Nephron progenitor cell (in vitro differentiated cells): ENCODE measurements at regions not wholly inside any gene's neighbourhood (a gene's known extent, or its start where the extent isn't known, plus 50 kb on each side); places are given as distances from the start of the nearest gene placed in this dataset.
"Not testable (repeated sequence)": the region's sequence is repeated elsewhere in the genome, so short reads cannot be mapped to it uniquely, and the experiment has no call there.

Experiments used
- DNase-seq: peaks from one replicate; pipeline ENCODE4 v3.0.0; 2021
- H3K27ac Mint-ChIP-seq: 2 replicates; pipeline ENCODE4 v1.8.0; 2021; ENCODE audit warnings: mild to moderate bottlenecking, moderate library complexity, mixed read lengths
- H3K27me3 Mint-ChIP-seq: 2 replicates; pipeline ENCODE4 v1.8.0; 2021; ENCODE audit warnings: mild to moderate bottlenecking, low read depth, mixed read lengths; ENCODE audit not compliant: poor library complexity
- H3K36me3 Mint-ChIP-seq: 2 replicates; pipeline ENCODE4 v1.8.0; 2021; ENCODE audit warnings: low read depth, mixed read lengths
- H3K4me1 Mint-ChIP-seq: 2 replicates; pipeline ENCODE4 v1.8.0; 2021; ENCODE audit warnings: mixed read lengths
- H3K4me3 Mint-ChIP-seq: 2 replicates; pipeline ENCODE4 v1.8.0; 2021; ENCODE audit warnings: mild to moderate bottlenecking, moderate library complexity, mixed read lengths
- H3K9me3 Mint-ChIP-seq: 2 replicates; pipeline ENCODE4 v1.8.0; 2021; ENCODE audit warnings: mild to moderate bottlenecking, moderate library complexity, mixed read lengths
- TF ChIP-seq, protein P1 (sequence below): fragments of 200-600 bp; sonication (generic); IDR thresholded peaks from 2 replicates; pipeline ENCODE4 v1.5.0; 2021; ENCODE audit warnings: antibody characterized with exemption

DNA sequence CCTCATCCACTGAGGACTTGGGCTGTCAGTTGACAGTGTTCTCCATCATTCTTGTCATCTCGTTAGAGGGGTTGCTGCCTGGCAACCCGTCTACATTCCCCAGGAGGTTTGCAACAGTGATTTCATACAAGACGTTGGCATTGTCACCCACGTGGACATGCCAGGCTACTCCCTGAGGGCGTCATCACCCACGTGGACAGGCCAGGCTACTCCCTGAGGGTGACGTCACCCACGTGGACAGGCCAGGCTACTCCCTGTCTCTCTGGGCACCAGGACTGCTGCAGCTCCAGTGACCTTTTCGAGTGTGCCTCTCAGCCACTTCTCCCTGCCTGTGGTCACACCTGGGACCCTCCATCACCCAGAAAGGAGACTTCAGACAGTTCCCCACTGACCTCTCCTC lies 212.1 kb upstream of the NUPR2 start:
- H3K4me3 Mint-ChIP-seq, H3K36me3 Mint-ChIP-seq, H3K27ac Mint-ChIP-seq, DNase-seq, H3K27me3 Mint-ChIP-seq, H3K4me1 Mint-ChIP-seq: not testable (repeated sequence)
- peaks cover 78% of the 10 kb centered on the region for H3K9me3 Mint-ChIP-seq

DNA sequence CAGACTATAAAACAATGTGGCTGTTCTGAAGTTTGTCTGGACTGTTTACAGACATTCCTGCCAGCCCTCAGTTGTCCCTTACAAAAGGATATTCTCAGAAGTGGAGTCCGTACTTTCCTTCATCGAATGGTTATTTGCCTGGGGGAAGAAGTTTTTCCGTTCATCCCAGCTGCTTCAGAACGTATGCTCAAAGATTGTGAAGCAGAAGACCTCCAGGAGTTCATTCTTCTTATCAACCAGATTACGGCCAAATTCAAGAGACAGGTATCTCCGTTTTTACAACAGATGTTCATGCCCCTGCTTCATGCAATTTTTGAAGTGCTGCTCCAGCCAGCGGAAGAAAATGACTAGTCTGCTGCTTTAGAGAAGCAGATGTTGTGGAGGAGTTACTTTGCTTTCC lies 174.3 kb upstream of the NUPR2 start:
- Mint-ChIP-seq H3K4me1 (no peaks in the 10 kb centered on the region), H3K9me3 (peaks cover 89% of the 10 kb centered on the region), H3K27ac (no peak overlapping the region), H3K4me3 (no peak overlapping the region), H3K27me3 (peaks cover 5% of the 10 kb centered on the region), H3K36me3 (peaks cover 6% of the 10 kb centered on the region)
- TF ChIP-seq, protein P1, sequence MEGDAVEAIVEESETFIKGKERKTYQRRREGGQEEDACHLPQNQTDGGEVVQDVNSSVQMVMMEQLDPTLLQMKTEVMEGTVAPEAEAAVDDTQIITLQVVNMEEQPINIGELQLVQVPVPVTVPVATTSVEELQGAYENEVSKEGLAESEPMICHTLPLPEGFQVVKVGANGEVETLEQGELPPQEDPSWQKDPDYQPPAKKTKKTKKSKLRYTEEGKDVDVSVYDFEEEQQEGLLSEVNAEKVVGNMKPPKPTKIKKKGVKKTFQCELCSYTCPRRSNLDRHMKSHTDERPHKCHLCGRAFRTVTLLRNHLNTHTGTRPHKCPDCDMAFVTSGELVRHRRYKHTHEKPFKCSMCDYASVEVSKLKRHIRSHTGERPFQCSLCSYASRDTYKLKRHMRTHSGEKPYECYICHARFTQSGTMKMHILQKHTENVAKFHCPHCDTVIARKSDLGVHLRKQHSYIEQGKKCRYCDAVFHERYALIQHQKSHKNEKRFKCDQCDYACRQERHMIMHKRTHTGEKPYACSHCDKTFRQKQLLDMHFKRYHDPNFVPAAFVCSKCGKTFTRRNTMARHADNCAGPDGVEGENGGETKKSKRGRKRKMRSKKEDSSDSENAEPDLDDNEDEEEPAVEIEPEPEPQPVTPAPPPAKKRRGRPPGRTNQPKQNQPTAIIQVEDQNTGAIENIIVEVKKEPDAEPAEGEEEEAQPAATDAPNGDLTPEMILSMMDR = no peak
- DNase-seq = no peak

DNA sequence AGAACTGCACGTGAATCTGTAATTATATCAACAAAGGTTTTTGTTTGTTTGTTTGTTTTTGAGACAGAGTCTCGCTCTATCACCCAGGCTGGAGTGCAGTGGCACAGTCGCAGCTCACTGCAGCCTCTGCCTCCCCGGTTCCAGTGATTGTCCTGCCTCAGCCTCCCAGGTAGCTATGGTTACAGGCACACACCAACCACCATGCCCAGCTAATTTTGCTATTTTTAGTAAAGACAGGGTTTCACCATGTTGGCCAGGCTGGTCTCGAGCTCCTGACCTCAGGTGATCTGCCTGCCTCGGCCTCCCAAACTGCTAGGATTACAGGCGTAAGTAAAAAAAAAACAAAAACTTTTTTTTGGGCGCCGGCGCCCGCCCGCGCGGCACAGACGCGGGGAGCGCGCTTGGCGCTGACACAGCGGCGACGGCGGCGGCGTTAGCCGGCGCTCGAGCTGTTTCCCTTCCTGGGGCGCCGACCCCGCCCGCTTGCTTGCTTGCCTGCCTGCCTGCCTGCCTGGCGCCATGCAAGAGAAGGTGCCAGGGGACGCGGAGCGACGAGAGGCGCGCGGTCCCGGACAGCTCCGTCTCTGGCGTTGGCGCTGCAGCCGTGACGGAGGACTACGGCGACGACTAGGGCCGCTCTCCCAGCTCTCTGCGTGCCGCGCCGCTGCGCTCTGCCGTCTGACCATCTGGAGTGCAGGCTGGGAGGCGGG lies 171.4 kb upstream of the NUPR2 start:
- Mint-ChIP-seq H3K4me3 (no peak overlapping the region), H3K9me3 (peaks cover 92% of the 10 kb centered on the region), H3K4me1 (no peaks in the 10 kb centered on the region), H3K27ac (no peak overlapping the region), H3K27me3 (peaks cover 2% of the 10 kb centered on the region), H3K36me3 (no peaks in the 10 kb centered on the region)
- DNase-seq = no peak
- TF ChIP-seq, protein P1 = no peak

DNA sequence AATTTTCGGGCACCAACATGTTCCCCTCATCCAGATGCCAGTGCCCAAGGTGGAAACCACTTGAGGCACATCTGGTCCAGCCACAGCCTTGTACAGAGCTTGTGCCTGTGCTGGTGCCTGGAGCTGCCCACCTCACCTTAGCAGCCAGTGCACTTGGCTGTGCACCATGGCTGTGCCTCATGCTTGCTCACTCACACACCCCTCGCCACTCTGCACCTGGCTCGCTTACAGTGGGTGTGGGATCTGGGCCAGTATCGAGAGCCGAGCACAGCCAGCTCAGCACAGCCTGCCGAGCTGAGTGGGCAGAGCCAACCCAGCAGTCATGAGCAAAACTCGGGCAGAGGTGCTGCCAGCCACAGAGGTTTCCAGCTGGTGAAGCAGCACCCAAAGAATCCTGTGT lies 139.9 kb upstream of the NUPR2 start:
- H3K4me3 Mint-ChIP-seq = no peak overlapping the region
- no peak for DNase-seq
- TF ChIP-seq, protein P1 = no peak
- no peaks in the 10 kb centered on the region for H3K36me3 Mint-ChIP-seq
- no peaks in the 10 kb centered on the region for H3K4me1 Mint-ChIP-seq
- no peak overlapping the region for H3K27ac Mint-ChIP-seq
- H3K27me3 Mint-ChIP-seq = peaks cover 3% of the 10 kb centered on the region
- H3K9me3 Mint-ChIP-seq = peaks cover 87% of the 10 kb centered on the region

DNA sequence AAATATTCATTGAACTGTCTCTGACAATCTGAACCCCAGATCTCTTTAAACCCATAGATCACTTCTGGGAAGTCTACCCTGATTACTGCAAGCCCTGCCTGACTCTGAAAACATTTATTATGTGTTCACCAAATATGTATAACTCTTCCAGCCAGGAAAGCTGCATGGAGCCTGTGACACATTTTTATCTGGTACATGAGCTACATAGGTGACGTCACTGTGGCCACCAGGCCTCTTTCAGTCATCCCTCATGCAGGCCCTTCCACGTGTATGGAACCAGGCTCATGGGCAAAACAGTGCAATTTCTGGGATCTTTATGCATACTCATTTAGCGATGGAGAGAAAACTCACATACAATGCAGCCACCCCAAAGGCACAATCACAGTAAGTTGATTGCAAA lies 133.9 kb upstream of the NUPR2 start:
- Mint-ChIP-seq H3K9me3 (peaks cover 88% of the 10 kb centered on the region), H3K27me3 (peaks cover 5% of the 10 kb centered on the region), H3K4me3 (no peak overlapping the region), H3K36me3 (peaks cover 5% of the 10 kb centered on the region), H3K27ac (no peak overlapping the region), H3K4me1 (no peaks in the 10 kb centered on the region)
- TF ChIP-seq, protein P1 = no peak
- no peak for DNase-seq

DNA sequence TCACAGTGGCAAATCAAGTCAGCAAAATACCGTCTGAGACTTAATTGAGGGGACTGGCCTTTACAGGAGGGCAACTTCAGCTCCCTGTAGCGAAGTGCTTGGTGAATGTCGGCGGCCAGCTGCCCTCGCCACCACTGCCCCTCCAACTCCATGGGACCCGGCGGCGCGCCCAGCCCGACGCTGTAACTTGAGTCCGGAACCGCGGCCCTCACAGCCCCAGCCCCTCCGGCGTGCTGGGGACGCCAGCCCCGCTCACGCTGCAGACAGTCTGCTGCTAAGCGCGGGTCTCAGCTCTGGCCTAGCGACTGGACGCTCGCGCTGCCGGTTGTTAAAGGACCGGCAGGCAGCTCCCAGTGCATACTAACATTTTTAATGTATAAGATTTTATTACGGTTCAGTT lies 113.4 kb upstream of the NUPR2 start:
- peaks cover 88% of the 10 kb centered on the region for H3K9me3 Mint-ChIP-seq
- DNase-seq = no peak
- no peak overlapping the region for H3K27ac Mint-ChIP-seq
- no peaks in the 10 kb centered on the region for H3K36me3 Mint-ChIP-seq
- H3K4me1 Mint-ChIP-seq = no peaks in the 10 kb centered on the region
- H3K27me3 Mint-ChIP-seq = no peaks in the 10 kb centered on the region
- TF ChIP-seq, protein P1 = no peak
- H3K4me3 Mint-ChIP-seq = no peak overlapping the region
